GM18526 (cell line): ENCODE measurements at regions not wholly inside any gene's neighbourhood (a gene's known extent, or its start where the extent isn't known, plus 50 kb on each side); places are given as distances from the start of the nearest gene placed in this dataset.

Experiments
- POLR2A ChIP-seq: IDR thresholded peaks from 3 replicates; pipeline ENCODE4 v1.6.1; 2011; ENCODE audit not compliant: insufficient read length; ENCODE audit errors: extremely low read depth

DNA sequence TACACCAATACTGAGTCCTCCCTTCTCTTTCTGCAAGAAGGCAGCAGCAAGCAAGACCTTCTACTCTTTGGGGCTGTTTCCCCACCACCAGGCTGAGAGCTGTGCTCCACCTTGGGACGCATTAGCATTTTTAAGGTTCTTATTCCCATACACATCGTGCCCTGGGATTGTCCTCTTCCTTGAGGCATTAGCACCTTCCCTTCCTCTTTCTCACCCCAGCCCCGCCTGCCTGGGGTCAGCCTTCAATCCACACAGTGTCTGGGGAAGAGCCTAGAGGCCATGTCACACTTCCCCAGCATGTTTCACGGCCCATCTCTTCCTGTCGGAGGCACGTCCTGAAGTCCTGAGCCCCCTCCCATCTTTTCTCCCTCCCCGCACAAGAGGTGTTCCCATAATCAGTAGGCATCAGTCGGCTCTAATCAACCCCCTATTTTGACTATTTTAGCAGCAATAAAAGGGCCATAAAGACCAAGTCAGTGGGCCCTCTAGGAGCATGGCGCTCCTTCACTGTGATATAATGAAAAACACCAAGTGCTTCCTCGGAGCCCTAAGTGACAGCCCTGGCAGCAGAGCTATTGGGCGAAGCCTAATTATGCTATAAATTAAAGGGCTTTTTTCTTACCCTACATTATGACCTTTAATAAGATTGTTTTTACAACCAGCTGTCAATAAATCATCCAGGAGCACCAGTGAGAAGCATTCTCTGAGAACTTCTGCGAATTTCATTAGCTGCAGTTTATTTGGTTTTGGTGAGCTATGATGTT is 55.0 kb upstream of the PKDCC start:
- no peak for TF ChIP-seq POLR2A

DNA sequence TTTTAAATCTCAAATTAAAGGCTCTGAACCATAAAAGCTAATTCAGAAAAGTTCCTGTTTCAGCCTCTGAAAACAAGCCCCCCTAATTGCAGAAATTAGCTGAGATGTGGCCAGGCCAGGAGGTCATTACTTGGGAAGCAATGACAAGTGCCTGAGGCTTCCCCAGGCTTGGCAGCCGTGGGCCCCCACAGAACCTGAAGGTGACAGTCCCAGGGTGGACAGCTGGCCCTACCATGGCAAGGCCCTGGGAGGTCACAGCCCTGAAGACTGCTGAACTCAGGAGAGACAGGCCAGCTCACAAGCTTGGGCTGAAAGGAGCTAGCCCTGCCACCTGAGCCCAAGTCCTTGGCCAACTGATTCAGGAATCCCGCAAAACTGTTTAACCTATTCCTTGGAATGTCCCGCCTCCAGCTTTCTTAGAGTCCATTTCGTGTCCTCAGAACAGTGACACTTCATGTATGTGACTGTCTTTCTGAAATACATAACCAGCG is 54.3 kb upstream of the PKDCC start:
- no peak for TF ChIP-seq POLR2A

DNA sequence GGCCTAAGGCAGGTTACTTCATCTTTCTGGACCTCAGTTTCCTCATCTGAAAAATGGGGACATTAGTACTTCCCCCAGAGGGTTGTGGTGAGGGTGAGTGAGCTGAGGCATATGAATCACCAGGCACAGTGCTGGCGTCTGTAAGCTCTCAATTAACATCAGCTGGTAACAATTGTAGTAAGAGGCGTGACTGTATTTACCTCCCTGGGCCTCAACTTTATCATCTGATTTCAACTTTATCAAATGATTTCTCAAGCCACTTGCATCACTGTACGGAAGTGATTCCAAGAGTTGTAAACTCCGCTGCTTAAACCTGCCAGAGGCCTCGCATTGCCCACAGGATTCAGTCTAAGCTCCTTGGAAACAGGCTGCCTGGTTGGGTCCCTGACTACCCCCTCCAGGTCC is 53.6 kb upstream of the PKDCC start:
- TF ChIP-seq POLR2A = no peak

DNA sequence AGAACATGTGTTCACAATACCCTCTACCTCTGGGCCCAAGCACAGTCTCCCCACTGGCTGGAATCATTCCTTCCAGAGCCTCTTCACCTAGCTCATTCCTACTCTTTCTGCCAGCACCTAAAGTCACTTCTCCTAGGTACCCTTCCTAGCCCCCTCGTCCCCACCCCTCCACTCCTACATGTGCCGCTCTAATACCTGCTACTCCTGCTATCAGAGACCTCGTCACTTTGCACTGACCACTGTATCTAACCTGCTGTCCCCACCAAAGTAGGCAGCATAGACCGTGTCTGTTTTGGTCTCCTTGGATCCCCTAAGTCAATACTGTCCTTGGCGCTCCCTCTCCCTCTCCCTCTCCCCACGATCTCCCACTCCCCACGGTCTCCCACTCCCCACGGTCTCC is 53.2 kb upstream of the PKDCC start:
- no peak for TF ChIP-seq POLR2A

DNA sequence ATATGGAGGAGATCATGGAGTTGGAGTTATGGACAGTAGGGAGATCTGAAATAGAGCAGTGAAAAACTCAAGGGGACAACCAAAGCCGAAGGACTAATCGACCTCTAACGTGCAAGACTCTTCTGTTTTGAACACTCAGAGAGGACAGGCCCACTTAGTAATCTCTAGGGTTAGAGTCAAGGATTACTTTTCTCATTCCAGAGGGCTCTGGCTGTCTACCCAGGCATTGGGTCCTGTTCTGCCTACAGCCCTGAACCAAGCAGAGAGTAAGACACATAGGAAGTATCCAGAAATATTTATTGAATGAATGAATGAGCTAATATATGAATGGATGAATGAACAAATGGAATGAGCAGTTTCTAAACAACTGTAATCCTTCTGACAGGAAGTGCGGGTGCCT is 50.3 kb upstream of the PKDCC start:
- TF ChIP-seq POLR2A = no peak
